ENCODE measurements at regions not wholly inside any gene's neighbourhood (a gene's known extent, or its start where the extent isn't known, plus 50 kb on each side); places are given as distances from the start of the nearest gene placed in this dataset.

DNA sequence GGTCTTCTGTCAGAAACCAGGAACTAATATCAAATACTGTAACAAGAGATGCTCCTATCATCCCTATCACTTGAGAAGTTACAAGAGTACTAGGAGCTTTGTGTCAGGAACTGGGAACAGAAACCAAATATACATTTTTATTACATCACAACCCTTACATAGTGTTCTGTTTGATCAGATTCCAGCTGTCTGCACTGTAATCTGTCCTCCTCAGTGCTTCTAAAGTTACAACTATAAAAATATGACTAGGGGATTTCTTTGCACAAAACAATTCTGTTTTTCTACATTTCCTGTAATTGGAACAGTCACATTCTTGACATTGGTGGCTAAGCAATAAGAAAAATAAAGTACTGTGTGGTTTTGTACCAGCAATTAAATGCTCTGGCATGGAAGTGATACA lies 686.0 kb downstream of the PDHA2 start:
- Histone ChIP-seq H3K4me3 (no peak overlapping the region), H3K27ac (no peak overlapping the region)
- TF ChIP-seq, protein P1, sequence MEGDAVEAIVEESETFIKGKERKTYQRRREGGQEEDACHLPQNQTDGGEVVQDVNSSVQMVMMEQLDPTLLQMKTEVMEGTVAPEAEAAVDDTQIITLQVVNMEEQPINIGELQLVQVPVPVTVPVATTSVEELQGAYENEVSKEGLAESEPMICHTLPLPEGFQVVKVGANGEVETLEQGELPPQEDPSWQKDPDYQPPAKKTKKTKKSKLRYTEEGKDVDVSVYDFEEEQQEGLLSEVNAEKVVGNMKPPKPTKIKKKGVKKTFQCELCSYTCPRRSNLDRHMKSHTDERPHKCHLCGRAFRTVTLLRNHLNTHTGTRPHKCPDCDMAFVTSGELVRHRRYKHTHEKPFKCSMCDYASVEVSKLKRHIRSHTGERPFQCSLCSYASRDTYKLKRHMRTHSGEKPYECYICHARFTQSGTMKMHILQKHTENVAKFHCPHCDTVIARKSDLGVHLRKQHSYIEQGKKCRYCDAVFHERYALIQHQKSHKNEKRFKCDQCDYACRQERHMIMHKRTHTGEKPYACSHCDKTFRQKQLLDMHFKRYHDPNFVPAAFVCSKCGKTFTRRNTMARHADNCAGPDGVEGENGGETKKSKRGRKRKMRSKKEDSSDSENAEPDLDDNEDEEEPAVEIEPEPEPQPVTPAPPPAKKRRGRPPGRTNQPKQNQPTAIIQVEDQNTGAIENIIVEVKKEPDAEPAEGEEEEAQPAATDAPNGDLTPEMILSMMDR (IDR thresholded peaks at IDR 0.05) = no peak
- no peak for DNase-seq (ENCODE audit: low spot score)

DNA sequence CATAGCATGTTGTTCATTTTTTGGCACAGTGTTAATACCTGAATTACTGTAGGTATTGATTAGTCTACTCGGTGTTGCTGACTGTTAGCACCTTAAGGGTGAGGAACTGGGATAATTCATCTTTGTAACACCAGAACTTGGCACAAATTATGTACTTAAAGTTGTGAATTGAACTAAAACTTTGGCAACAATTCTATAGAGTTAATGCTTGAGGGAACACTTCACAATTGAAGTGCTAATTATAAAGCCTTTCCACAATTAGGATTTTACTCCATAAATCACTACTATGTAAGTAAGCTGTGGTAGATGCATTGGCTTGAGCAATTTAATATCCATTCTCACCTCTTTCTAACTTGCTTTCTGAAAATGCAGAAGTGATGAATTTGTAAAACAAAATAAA lies 686.7 kb downstream of the PDHA2 start:
- Histone ChIP-seq H3K27ac (no peak overlapping the region), H3K4me3 (no peak overlapping the region)
- TF ChIP-seq, protein P1 (IDR thresholded peaks at IDR 0.05) = no peak
- no peak for DNase-seq (ENCODE audit: low spot score)

DNA sequence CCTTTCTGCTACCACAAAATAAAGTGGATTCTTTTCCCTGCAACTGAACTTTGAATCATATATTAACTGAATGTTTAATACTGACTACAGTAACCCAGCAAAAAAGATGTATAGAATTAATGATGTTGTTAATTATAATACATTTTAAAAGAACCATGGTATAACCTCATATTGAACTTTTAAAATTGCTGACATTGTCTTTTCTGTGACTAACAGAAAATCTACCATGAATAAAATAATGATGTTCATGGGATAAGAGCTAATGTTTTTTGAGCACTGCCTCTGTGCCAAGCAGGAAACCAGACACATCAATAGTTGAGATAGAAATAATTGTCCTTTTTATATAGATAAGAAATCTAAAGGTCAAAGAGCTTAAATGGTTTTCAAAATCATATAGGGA lies 691.9 kb downstream of the PDHA2 start:
- H3K27ac ChIP-seq = no peak overlapping the region
- TF ChIP-seq, protein P1 (IDR thresholded peaks at IDR 0.05) = no peak
- no peak for DNase-seq (ENCODE audit: low spot score)
- no peak overlapping the region for H3K4me3 ChIP-seq

DNA sequence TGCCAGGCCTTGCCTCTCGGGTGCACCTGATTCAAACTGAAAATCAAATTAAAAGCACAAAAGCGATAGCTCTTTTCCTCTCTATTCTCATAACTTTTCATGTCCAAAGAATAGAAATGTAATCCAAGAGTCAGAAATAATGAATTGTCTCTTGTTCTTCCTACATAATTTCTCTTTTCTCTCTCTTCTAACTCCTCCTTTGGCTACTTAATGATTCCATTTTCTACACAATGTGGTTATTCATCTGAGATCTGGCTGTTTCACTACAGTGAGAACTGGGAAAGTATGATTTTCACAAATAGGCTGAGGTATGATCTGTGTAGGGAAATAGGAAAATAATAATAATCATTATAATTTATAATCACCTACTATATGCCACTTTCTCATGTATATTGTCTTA lies 703.5 kb downstream of the PDHA2 start:
- TF ChIP-seq, protein P1 (IDR thresholded peaks at IDR 0.05) = no peak
- no peak for DNase-seq (ENCODE audit: low spot score)
- no peak overlapping the region for H3K4me3 ChIP-seq
- H3K27ac ChIP-seq = no peak overlapping the region

DNA sequence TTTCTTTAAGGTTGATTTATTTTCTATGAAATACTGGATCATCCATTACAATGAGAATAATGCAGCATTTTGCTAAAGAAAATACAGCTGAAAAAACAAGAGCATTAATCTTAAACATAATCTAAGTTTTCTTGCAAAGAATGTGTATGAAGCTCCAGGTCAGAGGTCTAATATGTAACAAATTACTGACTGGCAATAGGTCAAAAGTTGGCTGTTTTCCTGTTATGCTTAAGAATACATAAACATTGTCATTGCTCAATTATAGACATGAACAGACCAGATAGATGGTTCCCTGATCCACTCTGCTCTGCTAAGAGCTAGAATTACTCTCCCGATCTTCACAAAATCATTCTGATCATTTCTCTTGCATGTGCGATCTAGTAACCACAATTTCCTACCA lies 718.6 kb downstream of the PDHA2 start:
- DNase-seq (ENCODE audit: low spot score) = no peak
- Histone ChIP-seq H3K4me3 (no peak overlapping the region), H3K27ac (no peak overlapping the region)
- TF ChIP-seq, protein P1 (IDR thresholded peaks at IDR 0.05) = no peak

DNA sequence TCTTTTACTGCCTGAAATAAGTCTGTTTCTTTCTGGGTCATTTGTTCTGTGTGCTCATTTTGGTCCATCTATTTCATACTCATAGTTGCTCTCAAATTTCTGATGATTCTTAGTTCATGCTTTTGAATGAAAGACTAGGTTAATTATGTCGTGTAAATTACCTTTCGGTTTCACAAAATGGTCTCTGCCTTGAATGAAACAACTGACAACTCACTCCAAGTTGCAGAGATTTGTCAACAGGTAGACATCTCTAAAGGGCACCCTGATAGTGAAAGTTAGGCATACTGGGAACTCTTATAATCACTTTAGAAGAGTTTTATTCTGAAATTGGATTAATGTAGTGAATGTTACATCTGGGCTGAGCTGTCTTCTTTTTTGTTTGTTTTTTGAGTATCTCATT lies 726.9 kb downstream of the PDHA2 start:
- TF ChIP-seq, protein P1 (IDR thresholded peaks at IDR 0.05) = no peak
- no peak overlapping the region for H3K27ac ChIP-seq
- H3K4me3 ChIP-seq = no peak overlapping the region
- no peak for DNase-seq (ENCODE audit: low spot score)

DNA sequence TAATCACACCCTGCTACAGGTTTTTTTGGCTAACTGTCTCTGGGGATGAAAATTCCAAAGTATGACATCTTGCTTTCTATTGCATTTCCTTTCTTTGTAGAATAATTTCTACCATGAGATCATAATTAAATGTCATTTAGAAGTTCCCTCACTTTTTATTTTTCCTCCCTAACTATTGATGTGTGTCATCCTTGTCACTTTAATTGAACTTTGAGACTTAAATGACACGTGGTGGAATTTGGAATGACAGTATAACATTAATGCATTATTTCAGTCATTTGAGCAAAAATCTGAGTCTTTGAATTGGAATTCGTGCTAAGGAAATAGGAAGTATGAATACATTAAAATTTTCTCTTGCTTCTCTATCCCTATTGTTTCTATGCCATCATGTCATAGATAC lies 745.4 kb downstream of the PDHA2 start:
- TF ChIP-seq, protein P1 (IDR thresholded peaks at IDR 0.05) = no peak
- no peak overlapping the region for H3K4me3 ChIP-seq
- DNase-seq (ENCODE audit: low spot score) = no peak
- no peak overlapping the region for H3K27ac ChIP-seq

Data from coronary artery (tissue), 2 donors.